Adrenal gland (tissue), 9 donors: ENCODE measurements at regions not wholly inside any gene's neighbourhood (a gene's known extent, or its start where the extent isn't known, plus 50 kb on each side); places are given as distances from the start of the nearest gene placed in this dataset.
"Not testable (repeated sequence)": the region's sequence is repeated elsewhere in the genome, so short reads cannot be mapped to it uniquely, and the experiment has no call there.

Experiments
- DNase-seq, 7 donors: peaks; one replicate each; pipeline ENCODE4 v3.0.0-alpha.2; 2019 to 2020
- H3K27ac ChIP-seq, 5 donors: fragments of 200-600 bp; sonication (generic) in 4 of 5; 1 replicate in 3 of 5; 2 replicates in 2 of 5; pipeline versions ENCODE4 v1.5.1 to v1.8.0; 2016 to 2020; ENCODE audit warnings: mild to moderate bottlenecking in 1 of 5
- H3K27me3 ChIP-seq: fragments of 200-600 bp; 2 replicates; pipeline ENCODE4 v1.8.0; 2021
- H3K36me3 ChIP-seq, 2 donors: fragments of 200-600 bp; replicated peaks in 1 of 2; 1 replicate in 1 of 2; 2 replicates in 1 of 2; pipeline versions ENCODE4 v1.5.1 to v1.8.0; 2018 to 2022
- H3K4me1 ChIP-seq, 2 donors: fragments of 200-600 bp; replicated peaks in 1 of 2; 1 replicate in 1 of 2; 2 replicates in 1 of 2; pipeline versions ENCODE4 v1.5.1 to v1.8.0; 2018 to 2021
- H3K4me3 ChIP-seq, 4 donors: fragments of 200-600 bp; sonication (generic) in 3 of 4; one replicate each; pipeline ENCODE4 v1.5.1; 2016 to 2018
- H3K9me3 ChIP-seq, 3 donors: fragments of 200-600 bp; sonication (generic) in 1 of 3; replicated peaks in 1 of 3; 1 replicate in 2 of 3; 2 replicates in 1 of 3; pipeline versions ENCODE4 v1.5.1 to v1.8.0; 2016 to 2021
- CTCF ChIP-seq, 6 experiments: fragments of 450-650 bp in 4 of 6; fragments of 200-600 bp in 2 of 6; sonication (generic) in 1 of 6; IDR thresholded peaks; 1 replicate in 5 of 6; 2 replicates in 1 of 6; pipeline versions ENCODE4 v1.5.1 to v1.8.0; 2016 to 2021; ENCODE audit warnings: antibody characterized with exemption in 6 of 6, mild to moderate bottlenecking in 2 of 6, moderate library complexity in 1 of 6
- POLR2A ChIP-seq, 2 donors: fragments of 450-650 bp; IDR thresholded peaks; one replicate each; pipeline ENCODE4 v1.6.1; 2017; ENCODE audit warnings: antibody characterized with exemption in 2 of 2, mild to moderate bottlenecking in 2 of 2, moderate library complexity in 1 of 2
- WGBS, 4 donors: extraction: QIAGEN DNeasy Blood & Tissue Kit in 2 of 4; methylation state at CpG; one replicate each; pipeline versions ENCODE4 v1.1.5 to v1.1.7; 2013 to 2017; 5-methylcytosine and 5-hydroxymethylcytosine counted together
- intact Hi-C, 2 donors: fragments of 100-400 bp; cut with DNase I; formaldehyde crosslinking; loops; one replicate each; pipeline versions ENCODE4 v1.14.1 to v1.15.0; 2022 to 2023
- donor health status: healthy with polysubstance abuse.
- donor health status: Bipolar disorder and iron deficiency.
- donor health status: DM: yes; HTN: yes; CAD: no.
- donor health status: DM: no; HTN: no; CAD: no.
- donor health status: DM: no; HTN: no; CAD: no.

- DNase-seq = no peak
- Histone ChIP-seq H3K36me3 (no peaks in the 10 kb centered on the region), H3K27me3 (no peaks in the 10 kb centered on the region), H3K9me3 (no peaks in the 10 kb centered on the region), H3K27ac (no peak overlapping the region), H3K4me1 (no peaks in the 10 kb centered on the region), H3K4me3 (no peak overlapping the region)
- WGBS, 4 donors = 77 to 85% (median 81%) methylated on average over 5 of the region's 5 CpGs
- TF ChIP-seq POLR2A (IDR thresholded peaks at IDR 0.05) (no peak), CTCF (IDR thresholded peaks at IDR 0.05) (no peak)
- intact Hi-C loops = no loop called here
Measured at GRCh38 chr7:49708590-49708989, 64.8 kb upstream of the VWC2 start.

- H3K9me3 ChIP-seq, H3K27ac ChIP-seq, H3K36me3 ChIP-seq, H3K4me3 ChIP-seq, H3K4me1 ChIP-seq, H3K27me3 ChIP-seq, DNase-seq, intact Hi-C loops: not testable (repeated sequence)
- 90 to 94% (median 92%) methylated on average over 6 to 28 of the region's 28 CpGs for WGBS, 4 donors
Measured at GRCh38 chr7:49711072-49711723, 62.2 kb upstream of the VWC2 start.

- no peak for DNase-seq
- no peak for TF ChIP-seq POLR2A (IDR thresholded peaks at IDR 0.05)
- TF ChIP-seq CTCF (IDR thresholded peaks at IDR 0.05) = no peak
- Histone ChIP-seq H3K4me3 (no peak overlapping the region), H3K9me3 (no peaks in the 10 kb centered on the region), H3K36me3 (no peaks in the 10 kb centered on the region), H3K4me1 (no peaks in the 10 kb centered on the region), H3K27me3 (no peaks in the 10 kb centered on the region), H3K27ac (no peak overlapping the region)
- intact Hi-C loops = no loop called here
- 38 to 55% (median 44%) methylated on average over 2 of the region's 2 CpGs for WGBS, 4 donors
Measured at GRCh38 chr7:49714182-49714581, 59.3 kb upstream of the VWC2 start.

GRCh38 chr7:49715486-49715885 lies 58.0 kb upstream of the VWC2 start:
- no peak for DNase-seq
- WGBS, 4 donors = 65 to 75% (median 70%) methylated on average over 2 of the region's 2 CpGs
- H3K9me3 ChIP-seq = no peaks in the 10 kb centered on the region
- H3K27ac ChIP-seq = no peak overlapping the region
- no peak overlapping the region for H3K4me3 ChIP-seq
- intact Hi-C loops = no loop called here
- no peaks in the 10 kb centered on the region for H3K27me3 ChIP-seq
- no peaks in the 10 kb centered on the region for H3K36me3 ChIP-seq
- no peak for TF ChIP-seq CTCF (IDR thresholded peaks at IDR 0.05)
- TF ChIP-seq POLR2A (IDR thresholded peaks at IDR 0.05) = no peak
- no peaks in the 10 kb centered on the region for H3K4me1 ChIP-seq

GRCh38 chr7:49717547-49717946 lies 55.9 kb upstream of the VWC2 start:
- Histone ChIP-seq H3K4me3 (no peak overlapping the region), H3K36me3 (no peaks in the 10 kb centered on the region), H3K27me3 (no peaks in the 10 kb centered on the region), H3K4me1 (no peaks in the 10 kb centered on the region), H3K27ac (no peak overlapping the region), H3K9me3 (no peaks in the 10 kb centered on the region)
- intact Hi-C loops = no loop called here
- no peak for TF ChIP-seq POLR2A (IDR thresholded peaks at IDR 0.05)
- TF ChIP-seq CTCF (IDR thresholded peaks at IDR 0.05) = no peak
- DNase-seq = no peak
- 73 to 86% (median 75%) methylated on average over 2 of the region's 2 CpGs for WGBS, 4 donors
